Right kidney (tissue), 1 donor: ENCODE measurements at regions not wholly inside any gene's neighbourhood (a gene's known extent, or its start where the extent isn't known, plus 50 kb on each side); places are given as distances from the start of the nearest gene placed in this dataset.

Experiments
- DNase-seq: peaks from one replicate; pipeline ENCODE4 v3.0.0-alpha.2; 2016

DNA sequence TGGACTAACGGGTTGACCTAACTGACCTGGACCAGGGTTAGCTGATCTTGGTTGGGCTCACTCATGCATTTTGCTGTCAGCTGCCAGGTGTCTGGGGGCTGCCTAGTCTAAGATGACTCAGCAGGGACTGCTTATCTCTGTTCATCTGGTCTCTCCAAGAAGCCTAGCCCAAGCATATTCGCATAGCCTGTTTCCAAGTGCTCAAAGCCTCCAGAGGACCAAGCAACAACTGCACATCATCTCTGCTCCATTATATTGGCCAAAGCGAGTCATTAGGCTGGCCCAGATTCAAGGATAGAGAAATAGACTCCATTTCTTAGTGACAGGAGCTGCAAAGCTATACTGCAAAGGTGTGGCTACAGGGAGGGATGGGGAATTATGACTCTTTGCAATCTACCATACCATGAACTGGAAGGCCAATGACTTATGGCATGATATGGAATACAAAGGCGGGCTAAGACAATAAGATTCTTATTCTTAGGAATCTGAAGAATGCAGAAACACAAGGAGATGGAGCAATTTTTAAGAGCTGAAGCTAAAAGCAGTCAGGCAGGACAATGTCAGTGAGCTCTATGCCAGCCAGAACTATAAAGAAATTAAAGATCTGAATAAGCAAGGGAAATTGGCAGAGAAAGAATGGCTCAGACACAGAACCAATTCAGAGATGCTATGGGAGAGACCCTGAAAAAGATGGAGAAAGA, 194.6 kb upstream of the FSCB start:
- DNase-seq: no peak

DNA sequence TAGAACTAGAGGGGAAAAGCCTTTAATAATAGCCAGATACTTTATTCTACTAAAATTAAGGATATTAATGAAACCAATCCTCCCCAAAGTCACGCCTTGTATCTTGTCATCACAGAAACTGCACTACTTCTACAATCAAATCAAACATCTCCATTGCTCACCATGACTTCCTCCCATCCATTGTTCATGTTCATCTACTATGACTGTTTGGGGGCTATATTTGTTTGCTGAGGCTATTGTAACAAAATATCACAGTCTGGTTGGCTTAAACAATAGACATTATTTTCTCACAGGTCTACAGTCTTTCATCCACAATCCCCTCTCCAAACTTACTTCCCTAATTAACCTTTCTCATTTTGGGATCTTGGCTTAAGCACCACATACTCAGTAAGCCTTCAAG, 193.6 kb upstream of the FSCB start:
- no peak for DNase-seq

DNA sequence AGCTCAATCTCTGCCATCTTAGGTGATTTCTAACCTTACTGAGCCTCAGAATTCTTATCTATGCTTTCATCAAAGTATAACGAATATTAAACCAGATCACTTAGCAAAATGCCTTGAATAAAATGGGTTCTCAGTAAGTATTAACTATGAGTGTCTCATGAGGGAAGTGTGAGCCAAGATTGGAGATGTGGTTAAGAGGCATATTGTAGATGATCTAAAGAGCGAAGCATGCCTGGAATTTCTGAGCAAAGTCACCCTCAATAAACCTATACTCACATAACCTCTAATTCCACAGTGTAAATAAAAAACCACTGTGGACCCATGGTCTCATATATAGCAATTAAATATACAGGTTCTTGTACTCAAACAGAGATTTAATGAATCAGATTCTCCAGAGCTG, 193.1 kb upstream of the FSCB start:
- no peak for DNase-seq

DNA sequence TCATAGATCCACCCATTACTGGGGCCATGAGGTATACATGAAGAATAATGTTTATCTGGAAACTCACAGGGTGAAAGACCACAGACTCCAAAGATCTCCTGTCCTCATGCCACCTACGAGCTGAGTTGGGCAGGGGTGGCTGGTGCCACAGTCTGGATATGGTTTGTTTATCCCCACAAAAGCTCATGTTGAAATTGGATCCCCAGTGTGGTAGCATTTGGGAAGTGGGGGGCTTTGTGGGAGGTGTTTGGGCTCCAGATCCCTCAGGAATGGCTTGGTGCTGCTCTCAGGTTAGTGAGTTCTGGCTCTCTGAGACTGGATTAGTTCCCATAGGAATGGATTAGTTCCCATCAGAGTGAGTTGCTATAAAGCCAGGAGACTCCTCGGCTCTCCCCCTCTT, 192.3 kb upstream of the FSCB start:
- DNase-seq: no peak

DNA sequence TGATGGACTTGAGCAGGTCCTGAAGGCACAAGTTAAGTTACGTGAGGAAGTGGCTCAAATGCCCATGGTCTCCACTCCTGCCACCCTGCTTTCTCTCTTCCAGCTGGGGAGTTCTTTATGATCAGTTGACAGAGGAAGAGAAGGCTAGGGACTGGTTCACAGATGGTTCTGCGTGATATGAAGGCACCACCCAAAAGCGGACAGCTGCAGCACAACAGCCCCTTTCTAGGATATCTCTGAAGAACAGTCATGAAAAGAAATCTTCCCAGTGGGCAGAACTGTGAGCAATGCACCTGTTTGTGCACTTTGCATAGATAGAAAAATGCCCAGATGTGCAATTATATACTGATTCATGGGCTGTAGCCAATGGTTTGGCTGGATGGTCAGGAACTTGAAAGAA, 162.4 kb upstream of the FSCB start:
- DNase-seq: no peak

DNA sequence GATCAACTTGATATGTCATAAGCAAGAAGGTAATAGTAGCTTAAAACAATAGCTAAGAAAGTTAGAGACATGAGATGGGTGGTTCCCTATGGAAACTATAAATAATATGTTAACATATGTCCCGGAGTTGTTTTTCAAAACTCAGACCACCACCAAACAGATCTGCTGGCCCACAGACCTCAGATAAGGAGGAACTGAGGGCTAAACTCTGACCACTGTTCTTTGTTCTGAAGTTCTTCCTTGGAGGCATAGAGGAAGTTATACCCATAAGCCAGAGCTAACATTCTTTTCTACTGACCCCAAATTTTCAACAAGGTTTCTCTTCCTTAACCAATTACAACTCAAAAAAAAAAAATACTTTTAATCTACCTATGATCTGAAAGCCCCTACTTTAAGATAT, 156.1 kb upstream of the FSCB start:
- no peak for DNase-seq

DNA sequence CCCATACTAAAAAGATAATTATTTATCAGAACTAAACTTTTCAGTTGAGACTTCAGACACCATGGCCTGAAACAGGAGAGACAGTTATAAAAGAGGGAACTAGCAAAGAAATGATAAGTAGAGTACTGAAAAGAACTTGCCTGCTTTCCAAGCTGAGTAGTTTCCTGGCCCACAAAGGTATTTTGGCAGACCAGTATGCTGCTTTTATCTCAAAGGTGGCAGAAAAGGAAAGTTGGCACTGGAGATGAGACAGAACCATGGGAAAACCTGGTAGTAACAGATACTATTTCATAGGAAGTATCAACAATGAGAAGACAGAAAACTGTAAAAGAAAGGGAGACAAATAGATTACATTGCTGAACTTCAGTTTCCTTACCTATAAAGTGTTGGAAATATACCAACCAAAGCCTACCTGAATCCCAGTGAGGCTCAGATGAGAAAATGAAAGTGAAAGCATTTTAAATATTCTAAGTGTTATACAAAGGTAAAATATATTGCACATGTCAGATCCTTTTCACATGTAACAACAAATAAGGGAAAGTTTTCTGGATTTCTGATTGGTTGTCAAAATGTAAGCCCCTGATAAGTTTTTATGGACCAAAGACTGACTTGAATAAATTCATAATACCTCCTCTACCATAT, 155.3 kb upstream of the FSCB start:
- no peak for DNase-seq

DNA sequence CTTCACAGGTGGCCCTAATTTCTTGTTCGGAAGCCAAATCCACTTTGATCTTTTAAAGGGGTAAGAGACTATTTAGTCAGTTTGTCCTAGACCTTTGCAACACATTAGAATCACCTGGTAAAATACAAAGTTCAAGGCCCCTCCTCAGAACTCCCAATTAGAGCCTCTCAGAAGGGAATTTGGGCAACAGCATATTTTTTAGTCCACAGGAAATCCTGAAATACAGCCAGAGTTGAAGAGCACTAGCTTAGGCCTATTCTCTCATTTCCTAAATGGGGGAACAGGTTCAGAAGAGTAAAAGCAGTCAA, 151.3 kb upstream of the FSCB start:
- DNase-seq: no peak

DNA sequence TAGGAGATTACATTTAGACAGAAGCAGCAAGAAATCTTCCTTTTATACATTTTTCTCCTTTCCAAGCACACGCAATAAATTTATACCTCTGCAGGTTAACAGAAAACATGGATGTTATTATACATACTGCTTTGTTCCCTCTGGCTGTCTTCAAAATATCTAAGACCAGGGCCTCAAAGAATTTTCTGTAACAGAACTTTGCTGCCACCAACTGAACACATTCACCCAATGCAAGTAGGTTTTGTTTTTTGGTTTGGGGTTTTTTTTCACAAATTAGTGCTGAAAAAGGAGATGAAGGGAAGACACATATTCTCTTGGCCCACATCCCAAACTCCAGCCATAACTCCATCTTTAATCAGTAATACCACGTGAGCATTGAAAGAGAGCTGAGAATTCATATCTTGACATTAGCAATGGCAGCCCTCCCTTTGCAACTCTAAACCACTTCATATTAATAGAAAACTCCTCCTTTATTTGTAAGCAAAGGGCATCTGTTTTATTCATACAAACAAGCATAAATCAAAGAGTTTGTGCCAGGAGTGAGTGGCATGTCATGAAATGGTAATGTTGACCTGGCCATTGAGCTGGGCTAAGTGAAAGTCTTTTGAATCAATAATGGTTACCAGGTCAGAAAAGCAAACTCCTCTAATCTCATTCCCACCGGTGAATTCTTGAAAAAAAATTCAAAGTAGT, 150.8 kb upstream of the FSCB start:
- no peak for DNase-seq

DNA sequence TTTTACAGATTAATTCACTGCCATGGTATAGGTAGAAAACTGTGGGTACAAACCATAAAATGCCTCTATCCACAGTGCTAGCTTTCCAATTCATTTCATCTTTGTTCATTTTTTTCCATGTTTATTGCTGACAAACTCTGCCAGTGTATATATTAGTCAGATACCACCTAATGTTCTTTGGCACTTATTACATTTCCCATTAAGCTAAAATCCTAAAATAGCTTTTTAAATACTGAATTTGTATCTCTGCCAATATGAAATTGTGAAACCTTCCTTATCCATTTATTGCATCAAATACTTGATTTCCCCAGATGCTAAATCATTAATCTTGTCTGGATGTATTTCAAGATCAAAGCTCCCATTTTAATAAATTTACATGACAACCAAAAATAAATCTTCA, 150.1 kb upstream of the FSCB start:
- no peak for DNase-seq

DNA sequence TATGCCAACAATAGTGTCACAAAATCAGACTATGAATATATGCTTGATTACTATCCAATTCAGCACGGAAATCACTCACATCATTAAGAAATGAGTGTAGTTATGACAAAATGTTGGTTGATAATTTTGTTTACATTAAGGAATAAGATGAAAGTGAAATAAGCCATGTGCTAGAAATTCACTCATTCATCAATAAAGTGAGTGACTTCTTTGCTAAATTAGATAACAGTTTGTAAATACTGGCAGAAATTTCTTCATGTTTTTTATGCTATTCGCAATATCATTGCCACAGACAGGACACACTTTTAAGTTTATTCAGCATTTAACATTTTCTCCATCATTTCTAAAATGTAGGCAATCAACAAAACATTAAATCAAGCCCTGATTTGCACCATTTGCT, 147.5 kb upstream of the FSCB start:
- no peak for DNase-seq

DNA sequence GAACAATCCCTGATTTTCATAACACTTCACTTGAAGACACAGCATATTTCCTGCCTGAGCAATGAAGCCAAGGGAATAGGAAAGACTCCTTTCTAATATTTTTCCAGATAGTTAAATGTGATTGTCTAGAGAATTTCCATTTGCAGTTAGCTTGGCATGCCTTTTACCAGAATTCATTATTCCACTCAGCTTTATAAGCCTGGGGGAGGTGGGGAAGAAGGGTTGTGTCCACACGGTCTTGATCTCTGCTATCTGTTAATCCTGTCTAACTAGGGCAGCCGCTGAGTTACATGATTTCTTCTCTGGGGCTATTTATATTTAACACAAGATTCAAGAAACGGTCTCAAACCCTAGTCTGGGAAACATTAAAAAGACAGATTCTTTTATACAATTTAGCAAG, 146.6 kb upstream of the FSCB start:
- no peak for DNase-seq

DNA sequence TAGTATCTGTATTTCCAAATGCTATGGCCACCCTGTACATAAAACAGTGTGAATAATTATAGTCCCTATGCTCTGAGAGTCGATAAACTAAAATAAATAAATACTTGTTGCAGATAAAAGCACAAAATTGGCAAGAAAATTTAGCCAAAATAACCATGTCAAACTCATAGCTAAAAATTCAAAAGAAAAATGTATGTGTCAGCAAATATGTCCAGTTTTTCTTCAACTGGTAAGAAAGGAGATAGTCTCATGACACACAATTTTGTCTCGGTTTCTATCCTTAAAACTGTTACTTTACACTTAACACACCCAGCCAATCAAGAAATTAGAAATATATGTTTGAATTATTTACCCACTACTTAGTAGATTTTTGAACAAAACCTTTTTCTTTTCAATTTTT, 145.6 kb upstream of the FSCB start:
- no peak for DNase-seq

DNA sequence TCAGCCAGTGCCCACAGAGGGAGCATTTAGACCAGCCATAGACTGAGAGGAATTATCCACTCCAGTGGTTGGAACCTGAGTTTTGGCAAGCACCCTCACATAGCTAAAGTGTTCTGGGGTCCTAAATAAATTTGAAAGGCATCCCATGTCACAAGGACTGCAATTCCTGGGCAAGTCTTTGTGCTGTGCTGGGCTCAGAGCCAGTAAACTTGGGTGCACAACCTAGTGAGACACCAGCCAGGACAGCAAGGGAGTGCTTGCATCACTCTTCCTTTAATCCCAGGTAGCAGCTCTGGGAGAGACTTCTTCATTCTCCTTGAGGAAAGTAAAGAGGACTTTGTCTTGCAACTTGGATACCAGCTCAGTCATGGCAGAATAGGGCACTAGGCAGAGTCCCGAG, 142.0 kb upstream of the FSCB start:
- DNase-seq: no peak

DNA sequence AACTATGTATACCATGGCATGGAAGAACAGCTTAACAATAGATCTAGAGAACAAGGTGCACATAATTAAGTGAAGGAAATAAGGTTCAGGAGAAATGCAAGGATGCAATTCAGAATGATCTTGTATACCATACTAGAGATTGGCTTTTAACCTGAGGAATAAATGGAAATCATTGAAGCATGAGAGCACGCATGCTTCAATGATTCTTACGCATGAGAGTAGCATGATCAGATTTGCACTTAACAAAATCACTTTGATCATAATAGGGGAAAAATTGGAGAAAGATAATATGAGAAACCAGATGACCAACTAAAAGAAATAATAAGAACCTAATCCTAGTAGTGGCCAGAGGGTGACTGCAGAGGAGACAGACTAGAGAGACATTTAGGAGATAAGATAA, 133.3 kb upstream of the FSCB start:
- DNase-seq: no peak

DNA sequence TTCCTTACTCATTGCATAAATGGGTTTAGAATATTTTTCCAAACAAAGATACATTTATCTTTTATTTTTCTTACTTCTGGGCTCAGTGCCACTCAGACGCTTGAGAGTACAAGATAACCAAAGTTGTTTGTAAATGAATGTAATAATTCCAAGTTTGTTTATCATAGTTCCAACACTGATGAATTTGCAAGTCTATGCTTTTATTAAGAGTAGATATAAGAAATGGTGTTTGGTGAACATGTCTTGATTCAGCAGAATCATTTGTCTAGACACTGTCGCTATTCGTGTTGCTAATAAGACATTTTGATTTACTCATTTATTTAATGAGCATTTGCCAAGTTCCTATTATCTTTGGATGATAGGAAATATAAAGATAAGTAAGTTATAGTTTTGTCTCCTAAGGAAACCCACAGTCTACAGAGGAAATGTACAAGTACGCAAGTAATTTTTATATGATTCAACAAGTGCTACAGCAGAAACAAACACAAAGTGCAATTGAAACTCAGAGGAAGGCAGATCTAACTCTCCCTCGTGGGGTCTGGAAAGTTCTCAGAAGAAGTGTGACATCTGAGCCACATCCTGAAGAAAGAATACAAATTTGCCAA, 132.8 kb upstream of the FSCB start:
- DNase-seq: no peak

DNA sequence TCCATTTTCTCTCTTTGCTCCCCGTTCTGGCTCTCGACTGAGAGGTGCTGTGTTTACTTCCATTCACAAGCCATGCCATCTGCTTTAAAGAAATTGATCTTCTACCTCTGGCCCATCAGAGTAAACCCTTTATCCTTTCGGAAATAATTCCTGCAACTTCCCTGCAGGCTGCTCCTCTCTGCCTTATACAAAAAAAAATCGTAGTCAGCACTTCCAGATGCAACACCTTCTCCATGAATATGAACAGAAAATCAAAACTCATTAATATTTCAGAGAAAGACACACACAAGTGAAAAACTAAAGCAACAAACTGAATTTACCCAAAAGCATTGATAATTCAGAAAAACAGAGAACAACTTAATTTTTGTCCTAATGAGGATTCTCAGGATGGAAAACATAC, 127.6 kb upstream of the FSCB start:
- DNase-seq: no peak

DNA sequence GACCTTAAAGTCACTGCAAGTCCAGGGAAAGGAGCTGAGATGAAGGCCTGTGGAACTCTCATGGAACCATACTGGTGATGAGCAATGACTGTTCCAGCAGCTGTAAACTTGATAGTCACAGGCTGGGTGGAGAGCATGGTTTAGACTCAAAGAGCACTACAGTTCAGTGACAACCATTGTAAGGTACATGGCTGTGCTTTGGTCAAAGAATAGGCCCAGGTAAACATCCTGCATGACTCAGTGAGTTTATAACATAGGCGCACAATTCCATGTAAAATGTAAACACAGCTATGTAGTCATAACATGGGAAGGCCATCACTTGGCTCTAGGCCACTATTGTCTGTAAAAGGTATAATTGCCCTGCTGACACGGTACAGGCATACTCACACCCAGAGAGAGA, 119.3 kb upstream of the FSCB start:
- DNase-seq: no peak

DNA sequence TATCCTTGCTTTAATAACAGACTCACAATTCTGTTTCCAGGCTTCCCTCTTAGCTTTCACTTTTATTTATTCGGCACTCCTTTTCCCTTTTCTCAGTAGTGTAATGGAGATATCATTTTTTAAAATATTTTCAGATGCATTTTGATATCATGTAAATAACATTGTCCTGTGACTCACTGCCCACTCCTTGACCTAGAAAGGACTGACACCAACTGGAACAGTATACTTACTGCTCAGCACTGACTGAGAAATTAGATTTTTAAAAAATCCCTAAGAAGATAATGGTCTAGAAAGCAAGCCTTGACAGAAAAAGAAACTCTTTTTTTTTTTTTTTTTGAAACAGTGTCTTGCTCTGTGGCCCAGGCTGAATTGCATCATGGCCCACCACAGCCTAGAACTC, 118.0 kb upstream of the FSCB start:
- no peak for DNase-seq

DNA sequence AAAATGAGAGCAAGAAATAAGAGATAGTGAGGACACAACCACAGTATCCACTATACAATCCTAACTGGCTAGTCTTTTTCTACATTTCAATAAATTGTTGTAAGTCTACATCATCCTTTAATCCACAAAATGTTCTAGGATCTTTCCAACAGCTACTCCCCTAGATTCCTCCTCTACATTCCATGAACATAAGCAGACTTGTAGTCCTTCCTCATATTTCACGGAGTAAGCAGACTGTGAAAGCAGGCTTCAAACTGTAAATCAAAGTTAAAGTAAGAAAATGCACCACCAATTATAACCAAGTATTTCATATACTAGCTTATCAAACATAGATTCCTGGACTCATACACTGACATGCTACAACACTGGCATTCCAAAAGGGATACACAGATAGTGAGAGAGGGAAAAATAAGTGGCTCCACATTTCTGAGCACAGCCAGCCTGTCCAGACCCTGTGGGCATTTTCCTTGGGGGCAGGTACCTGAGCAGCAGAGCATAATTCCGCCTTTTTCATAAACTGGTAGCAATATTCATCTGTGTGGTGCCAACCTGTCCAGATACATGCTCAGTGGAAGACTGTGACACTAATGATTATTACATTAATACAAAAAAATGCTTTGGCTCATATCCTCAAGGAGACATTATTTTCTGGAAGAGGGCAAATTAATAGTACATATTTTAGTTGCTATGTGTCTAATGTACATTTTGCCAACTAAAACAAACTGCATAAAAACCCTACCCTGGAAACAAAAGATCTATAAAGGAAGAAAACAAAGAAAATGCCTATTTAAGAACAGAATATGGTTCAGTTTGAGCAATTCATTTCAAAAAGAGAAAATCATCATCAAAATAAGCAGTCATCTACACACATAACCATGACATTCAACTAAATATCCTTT, 113.3 kb upstream of the FSCB start:
- DNase-seq: no peak

DNA sequence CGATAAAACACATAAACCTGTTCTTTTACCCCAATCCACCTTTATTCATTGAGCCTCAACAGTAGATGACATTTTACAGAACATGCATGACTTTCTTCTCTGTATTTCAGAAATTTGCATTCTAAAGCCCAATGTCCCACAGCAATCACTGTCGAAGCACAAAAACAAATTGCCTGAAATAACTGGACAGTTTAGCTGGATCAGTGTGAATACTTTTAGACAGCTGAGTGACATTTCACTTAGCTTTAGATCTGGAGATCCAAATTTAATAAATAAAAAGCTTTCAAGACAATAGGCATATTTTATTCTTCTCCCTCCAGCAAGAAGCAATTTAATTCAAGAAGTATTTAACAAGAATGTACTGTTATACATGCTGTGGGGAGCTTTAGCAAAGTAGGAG, 109.1 kb upstream of the FSCB start:
- no peak for DNase-seq

DNA sequence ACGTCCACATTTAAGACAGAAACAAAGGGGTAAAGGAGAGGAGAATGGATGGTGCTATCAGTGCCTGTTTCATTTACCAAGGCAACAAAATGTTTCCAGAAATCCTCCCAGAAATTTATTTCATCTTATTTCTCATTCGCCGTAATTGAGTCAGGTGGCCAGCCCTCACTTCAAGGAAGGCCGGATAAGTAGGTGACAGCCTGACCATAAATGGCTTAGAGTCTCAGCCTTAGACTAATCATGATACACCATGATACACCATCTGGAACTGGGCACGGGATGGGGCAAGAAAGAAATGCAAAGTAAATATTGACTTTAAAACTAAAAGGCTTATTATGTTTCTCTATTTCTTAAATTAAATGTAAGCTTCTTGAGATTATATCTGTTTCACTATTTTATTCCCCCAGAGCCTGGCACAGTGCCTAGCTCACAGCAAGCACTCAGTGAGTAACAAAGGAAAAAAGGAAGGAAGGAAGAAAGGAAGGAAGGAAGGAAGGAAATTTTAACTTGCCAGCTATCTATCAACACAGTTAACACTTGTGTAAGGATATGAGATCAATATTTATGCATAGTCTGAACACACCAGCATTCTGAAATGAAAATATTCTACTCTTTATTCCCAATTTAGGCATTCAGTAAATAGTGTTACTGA, 106.1 kb upstream of the FSCB start:
- DNase-seq: no peak
